OCI-LY1 (cell line): ENCODE measurements at regions not wholly inside any gene's neighbourhood (a gene's known extent, or its start where the extent isn't known, plus 50 kb on each side); places are given as distances from the start of the nearest gene placed in this dataset.

Experiments used
- H2AFZ ChIP-seq: fragments of 200-600 bp; sonication (generic), shearing (Covaris generic); 2 replicates; pipeline ENCODE4 v1.6.0; 2014; ENCODE audit warnings: antibody characterized with exemption, mild to moderate bottlenecking, low read length
- H3F3A ChIP-seq: fragments of 200-600 bp; sonication (generic), shearing (Covaris generic); 2 replicates; pipeline ENCODE4 v1.6.0; 2014; ENCODE audit warnings: mild to moderate bottlenecking, antibody characterized with exemption, low read length, moderate library complexity; ENCODE audit not compliant: insufficient read depth
- H3K27ac ChIP-seq: fragments of 200-600 bp; sonication (generic); 2 replicates; pipeline ENCODE4 v1.5.1; 2014; ENCODE audit warnings: low read length, mixed run types, mild to moderate bottlenecking, low read depth; ENCODE audit not compliant: poor library complexity, severe bottlenecking
- H3K27me3 ChIP-seq: fragments of 200-600 bp; sonication (generic); 2 replicates; pipeline ENCODE4 v1.6.0; 2014; ENCODE audit warnings: antibody characterized with exemption, mild to moderate bottlenecking, low read length, moderate library complexity; ENCODE audit not compliant: insufficient read depth
- H3K36me3 ChIP-seq: fragments of 200-600 bp; sonication (generic); 2 replicates; pipeline ENCODE4 v1.6.1; 2014; ENCODE audit warnings: mild to moderate bottlenecking, antibody characterized with exemption, low read length, moderate library complexity, mixed read lengths; ENCODE audit not compliant: insufficient read depth
- H3K4me1 ChIP-seq: fragments of 200-600 bp; sonication (generic); 2 replicates; pipeline ENCODE4 v1.5.1; 2014; ENCODE audit warnings: mild to moderate bottlenecking, low read length, moderate library complexity; ENCODE audit not compliant: insufficient read depth, severe bottlenecking
- H3K4me2 ChIP-seq: fragments of 200-600 bp; sonication (generic), shearing (Covaris generic); 2 replicates; pipeline ENCODE4 v1.6.1; 2014; ENCODE audit warnings: low read length
- H3K4me3 ChIP-seq: fragments of 200-600 bp; sonication (generic); 2 replicates; pipeline ENCODE4 v1.5.1; 2014; ENCODE audit warnings: low read length, low read depth, mild to moderate bottlenecking, mixed read lengths; ENCODE audit not compliant: poor library complexity, severe bottlenecking
- H3K79me2 ChIP-seq: fragments of 200-600 bp; shearing (Covaris generic); 2 replicates; pipeline ENCODE4 v1.6.1; 2016; ENCODE audit warnings: mixed run types, low read length, mixed read lengths; ENCODE audit not compliant: insufficient read depth
- H3K9ac ChIP-seq: fragments of 200-600 bp; sonication (generic), shearing (Covaris generic); 2 replicates; pipeline ENCODE4 v1.6.1; 2014; ENCODE audit warnings: mild to moderate bottlenecking, low read length, mixed read lengths
- H3K9me2 ChIP-seq: fragments of 200-600 bp; sonication (generic), shearing (Covaris generic); 2 replicates; pipeline ENCODE4 v1.6.1; 2014; ENCODE audit warnings: low read depth, mild to moderate bottlenecking, low read length, mixed read lengths
- H3K9me3 ChIP-seq: fragments of 200-600 bp; shearing (Covaris generic); 2 replicates; pipeline ENCODE4 v1.6.1; 2014; ENCODE audit warnings: low read length, mixed read lengths
- H4K20me1 ChIP-seq: fragments of 200-600 bp; sonication (generic), shearing (Covaris generic); 2 replicates; pipeline ENCODE4 v1.6.0; 2016; ENCODE audit warnings: mild to moderate bottlenecking, low read length; ENCODE audit not compliant: insufficient read depth
- EZH2 ChIP-seq: fragments of 200-600 bp; sonication (generic), shearing (Covaris generic); IDR thresholded peaks from 2 replicates; pipeline ENCODE4 v1.8.0; 2017; ENCODE audit warnings: borderline replicate concordance, mixed run types, mild to moderate bottlenecking, antibody characterized with exemption, low read length, moderate library complexity, mixed read lengths
- TF ChIP-seq, protein P1 (sequence below): fragments of 200-600 bp; sonication (generic), shearing (Covaris generic); IDR thresholded peaks from 2 replicates; pipeline ENCODE4 v1.5.1; 2017; ENCODE audit warnings: mild to moderate bottlenecking, antibody characterized with exemption, low read length, moderate library complexity, mixed read lengths

DNA sequence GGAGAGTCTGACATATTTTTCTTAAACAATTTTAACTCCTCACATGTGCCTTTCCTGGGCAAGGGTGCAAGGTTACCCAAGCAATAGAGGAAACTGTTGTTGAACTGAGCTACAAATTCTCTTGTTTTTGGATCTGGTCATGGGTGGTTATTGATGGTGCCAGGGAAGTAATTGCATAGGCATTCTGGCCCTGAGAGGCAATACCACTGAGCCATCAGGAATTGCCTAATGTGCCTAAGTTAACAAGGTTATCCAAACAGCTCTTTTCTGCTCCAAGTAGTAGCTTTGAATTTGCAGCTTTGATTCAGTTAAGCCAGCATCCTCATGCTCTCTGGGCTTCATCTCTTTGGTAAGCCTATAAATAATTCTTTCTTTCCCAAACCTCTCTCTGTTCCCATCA is 266.0 kb upstream of the BTBD3 start:
- no peaks in the 10 kb centered on the region for H3K36me3 ChIP-seq
- no peak overlapping the region for H3K9ac ChIP-seq
- no peaks in the 10 kb centered on the region for H4K20me1 ChIP-seq
- H3K9me2 ChIP-seq, result no peaks in the 10 kb centered on the region
- H3K27me3 ChIP-seq, result no peaks in the 10 kb centered on the region
- H3F3A ChIP-seq, result no peaks in the 10 kb centered on the region
- no peaks in the 10 kb centered on the region for H3K9me3 ChIP-seq
- no peak overlapping the region for H3K4me2 ChIP-seq
- H3K27ac ChIP-seq, result no peak overlapping the region
- TF ChIP-seq, protein P1, sequence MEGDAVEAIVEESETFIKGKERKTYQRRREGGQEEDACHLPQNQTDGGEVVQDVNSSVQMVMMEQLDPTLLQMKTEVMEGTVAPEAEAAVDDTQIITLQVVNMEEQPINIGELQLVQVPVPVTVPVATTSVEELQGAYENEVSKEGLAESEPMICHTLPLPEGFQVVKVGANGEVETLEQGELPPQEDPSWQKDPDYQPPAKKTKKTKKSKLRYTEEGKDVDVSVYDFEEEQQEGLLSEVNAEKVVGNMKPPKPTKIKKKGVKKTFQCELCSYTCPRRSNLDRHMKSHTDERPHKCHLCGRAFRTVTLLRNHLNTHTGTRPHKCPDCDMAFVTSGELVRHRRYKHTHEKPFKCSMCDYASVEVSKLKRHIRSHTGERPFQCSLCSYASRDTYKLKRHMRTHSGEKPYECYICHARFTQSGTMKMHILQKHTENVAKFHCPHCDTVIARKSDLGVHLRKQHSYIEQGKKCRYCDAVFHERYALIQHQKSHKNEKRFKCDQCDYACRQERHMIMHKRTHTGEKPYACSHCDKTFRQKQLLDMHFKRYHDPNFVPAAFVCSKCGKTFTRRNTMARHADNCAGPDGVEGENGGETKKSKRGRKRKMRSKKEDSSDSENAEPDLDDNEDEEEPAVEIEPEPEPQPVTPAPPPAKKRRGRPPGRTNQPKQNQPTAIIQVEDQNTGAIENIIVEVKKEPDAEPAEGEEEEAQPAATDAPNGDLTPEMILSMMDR, result no peak
- H3K4me1 ChIP-seq, result no peaks in the 10 kb centered on the region
- H3K79me2 ChIP-seq, result no peaks in the 10 kb centered on the region
- no peak overlapping the region for H2AFZ ChIP-seq
- H3K4me3 ChIP-seq, result no peak overlapping the region

DNA sequence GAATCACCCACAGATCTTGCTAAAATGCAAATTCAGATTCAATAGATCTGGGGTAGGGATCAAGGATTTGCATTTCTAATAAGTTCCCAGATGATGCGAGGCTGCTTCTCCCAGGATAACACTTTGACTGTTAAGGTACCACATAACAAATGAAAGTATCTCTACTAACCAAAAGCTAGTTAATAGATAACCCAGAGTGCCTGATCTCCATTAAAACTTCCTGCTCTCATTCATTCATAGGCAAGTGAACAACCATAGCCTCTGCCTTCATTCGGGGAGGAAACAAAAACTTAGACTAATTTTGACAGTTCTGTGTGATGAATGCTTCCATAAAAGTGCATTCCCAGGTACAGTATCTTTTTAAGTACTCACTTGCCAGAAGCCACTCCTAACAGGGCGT is 265.6 kb upstream of the BTBD3 start:
- Histone ChIP-seq H3K4me1 (no peaks in the 10 kb centered on the region), H3K9me3 (no peaks in the 10 kb centered on the region), H3K27ac (no peak overlapping the region), H2AFZ (no peak overlapping the region), H3K79me2 (no peaks in the 10 kb centered on the region), H3K4me3 (no peak overlapping the region), H4K20me1 (no peaks in the 10 kb centered on the region), H3K9ac (no peak overlapping the region), H3K36me3 (no peaks in the 10 kb centered on the region), H3K9me2 (no peaks in the 10 kb centered on the region), H3K27me3 (no peaks in the 10 kb centered on the region), H3K4me2 (no peak overlapping the region), H3F3A (no peaks in the 10 kb centered on the region)
- TF ChIP-seq, protein P1, result no peak
- TF ChIP-seq EZH2, result no peak

- Histone ChIP-seq H3K4me2 (no peak overlapping the region), H4K20me1 (no peaks in the 10 kb centered on the region), H3K36me3 (no peaks in the 10 kb centered on the region), H3K27ac (no peak overlapping the region), H3K27me3 (no peaks in the 10 kb centered on the region), H3K4me3 (no peak overlapping the region), H3K9me2 (no peaks in the 10 kb centered on the region), H3K4me1 (no peaks in the 10 kb centered on the region), H2AFZ (no peak overlapping the region), H3K9ac (no peak overlapping the region), H3F3A (no peaks in the 10 kb centered on the region), H3K9me3 (no peaks in the 10 kb centered on the region), H3K79me2 (no peaks in the 10 kb centered on the region)
- TF ChIP-seq, protein P1, result no peak
- no peak for TF ChIP-seq EZH2
These were observed 262.9 kb upstream of the BTBD3 start for GRCh38 chr20:11654766-11655165.
